HepG2 (cell line): ENCODE measurements at regions not wholly inside any gene's neighbourhood (a gene's known extent, or its start where the extent isn't known, plus 50 kb on each side); places are given as distances from the start of the nearest gene placed in this dataset.

Source experiments
- ARNT ChIP-seq: fragments of 450-650 bp; IDR thresholded peaks from 2 replicates; pipeline ENCODE4 v1.6.1; 2017
- CHD2 ChIP-seq: IDR thresholded peaks from 2 replicates; pipeline ENCODE4 v1.6.1; 2011; ENCODE audit warnings: low read depth, low read length, improper control_type of control experiment
- CSRNP2 ChIP-seq: sonication (generic); formaldehyde crosslinking; conservative IDR thresholded peaks from 2 replicates; pipeline ENCODE4 v1.8.0; 2022; ENCODE audit warnings: low read depth, missing genetic modification reagents
- CTCF ChIP-seq: sonication (generic); formaldehyde crosslinking; IDR thresholded peaks from 2 replicates; pipeline ENCODE4 v1.5.0; 2020; ENCODE audit warnings: mild to moderate bottlenecking, missing genetic modification reagents, moderate library complexity
- TCF12 ChIP-seq, 2 experiments: fragments of 450-650 bp in 1 of 2; sonication (generic) in 1 of 2; formaldehyde crosslinking in 1 of 2; IDR thresholded peaks; 2 replicates each; pipeline versions ENCODE4 v1.6.1 to v1.8.0; 2017 to 2022; ENCODE audit warnings: antibody characterized with exemption in 1 of 2, mild to moderate bottlenecking in 1 of 2, missing genetic modification reagents in 1 of 2, moderate library complexity in 1 of 2
- ZNF317 ChIP-seq: sonication (generic); formaldehyde crosslinking; IDR thresholded peaks from 2 replicates; pipeline ENCODE4 v1.5.0; 2020; ENCODE audit warnings: mild to moderate bottlenecking, missing genetic modification reagents

- no peak for TF ChIP-seq CSRNP2
- no peak for TF ChIP-seq ARNT
- no peak for TF ChIP-seq ZNF317
- TF ChIP-seq CHD2, result no peak
- TF ChIP-seq CTCF (CRISPR knock-in tag), result no peak
- no peak for TF ChIP-seq TCF12 (IDR thresholded peaks at IDR 0.05)
- no peak for TF ChIP-seq TCF12 (CRISPR knock-in tag; IDR thresholded peaks at IDR 0.05)
Measured at GRCh38 chr13:54536112-54536511, 1507.5 kb downstream of the OLFM4 start.
